ENCODE measurements at regions not wholly inside any gene's neighbourhood (a gene's known extent, or its start where the extent isn't known, plus 50 kb on each side); places are given as distances from the start of the nearest gene placed in this dataset.

DNA sequence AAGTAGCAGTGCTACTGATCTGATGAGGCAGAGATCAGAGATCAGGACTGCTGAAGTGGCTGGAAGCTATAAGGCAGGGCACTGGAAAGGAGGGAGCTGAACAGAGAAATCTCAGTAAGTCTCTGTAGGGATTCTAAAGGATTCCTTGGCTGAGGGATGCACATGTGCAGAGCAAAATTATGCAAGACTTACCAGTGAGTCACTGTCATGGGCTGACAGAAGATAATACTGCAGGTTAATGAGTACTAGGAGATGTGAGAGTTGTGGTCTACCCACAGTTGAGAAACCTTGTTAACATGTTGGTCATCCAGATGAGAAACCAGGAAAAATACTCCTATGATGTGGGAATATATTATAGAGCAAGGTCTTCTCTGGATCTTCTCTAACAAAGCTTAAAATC lies 378.1 kb downstream of the HAPSTR1 start:
- TF ChIP-seq ZNF431 (CRISPR knock-in tag; IDR thresholded peaks at IDR 0.05) = no peak
- no peak for TF ChIP-seq CTCF (IDR thresholded peaks at IDR 0.05 in 2 of 3, conservative IDR thresholded peaks at IDR 0.05 in 1 of 3; ENCODE audit: insufficient read depth in 2 of 3, low read depth in 1 of 3, low read length in 3 of 3)
- TF ChIP-seq PATZ1 (CRISPR knock-in tag; IDR thresholded peaks at IDR 0.05; ENCODE audit: borderline replicate concordance) = no peak
- no peak for TF ChIP-seq ATF2 (CRISPR knock-in tag; IDR thresholded peaks at IDR 0.05)
- TF ChIP-seq NFIX (CRISPR knock-in tag; IDR thresholded peaks at IDR 0.05; ENCODE audit: low read depth) = no peak
- TF ChIP-seq, protein P1, sequence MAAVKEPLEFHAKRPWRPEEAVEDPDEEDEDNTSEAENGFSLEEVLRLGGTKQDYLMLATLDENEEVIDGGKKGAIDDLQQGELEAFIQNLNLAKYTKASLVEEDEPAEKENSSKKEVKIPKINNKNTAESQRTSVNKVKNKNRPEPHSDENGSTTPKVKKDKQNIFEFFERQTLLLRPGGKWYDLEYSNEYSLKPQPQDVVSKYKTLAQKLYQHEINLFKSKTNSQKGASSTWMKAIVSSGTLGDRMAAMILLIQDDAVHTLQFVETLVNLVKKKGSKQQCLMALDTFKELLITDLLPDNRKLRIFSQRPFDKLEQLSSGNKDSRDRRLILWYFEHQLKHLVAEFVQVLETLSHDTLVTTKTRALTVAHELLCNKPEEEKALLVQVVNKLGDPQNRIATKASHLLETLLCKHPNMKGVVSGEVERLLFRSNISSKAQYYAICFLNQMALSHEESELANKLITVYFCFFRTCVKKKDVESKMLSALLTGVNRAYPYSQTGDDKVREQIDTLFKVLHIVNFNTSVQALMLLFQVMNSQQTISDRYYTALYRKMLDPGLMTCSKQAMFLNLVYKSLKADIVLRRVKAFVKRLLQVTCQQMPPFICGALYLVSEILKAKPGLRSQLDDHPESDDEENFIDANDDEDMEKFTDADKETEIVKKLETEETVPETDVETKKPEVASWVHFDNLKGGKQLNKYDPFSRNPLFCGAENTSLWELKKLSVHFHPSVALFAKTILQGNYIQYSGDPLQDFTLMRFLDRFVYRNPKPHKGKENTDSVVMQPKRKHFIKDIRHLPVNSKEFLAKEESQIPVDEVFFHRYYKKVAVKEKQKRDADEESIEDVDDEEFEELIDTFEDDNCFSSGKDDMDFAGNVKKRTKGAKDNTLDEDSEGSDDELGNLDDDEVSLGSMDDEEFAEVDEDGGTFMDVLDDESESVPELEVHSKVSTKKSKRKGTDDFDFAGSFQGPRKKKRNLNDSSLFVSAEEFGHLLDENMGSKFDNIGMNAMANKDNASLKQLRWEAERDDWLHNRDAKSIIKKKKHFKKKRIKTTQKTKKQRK (IDR thresholded peaks at IDR 0.05; ENCODE audit: borderline replicate concordance, low read depth, low read length) = no peak
- TF ChIP-seq ETV5 (CRISPR knock-in tag; IDR thresholded peaks at IDR 0.05; ENCODE audit: low read depth) = no peak
- TF ChIP-seq POLR2A (conservative IDR thresholded peaks at IDR 0.05) = no peak
- no peak for TF ChIP-seq NFYB (IDR thresholded peaks at IDR 0.05; ENCODE audit: extremely low read depth, insufficient read length)
